Glutamatergic neuron (in vitro differentiated cells): ENCODE measurements at regions not wholly inside any gene's neighbourhood (a gene's known extent, or its start where the extent isn't known, plus 50 kb on each side); places are given as distances from the start of the nearest gene placed in this dataset.

Source experiments
- DNase-seq: peaks from one replicate; pipeline ENCODE4 v3.0.0; 2022
- H3K27ac Mint-ChIP-seq: one replicate; pipeline ENCODE4 v1.8.0; 2020; ENCODE audit warnings: mild to moderate bottlenecking, mixed read lengths, inconsistent platforms; ENCODE audit not compliant: unreplicated experiment
- H3K27me3 Mint-ChIP-seq: one replicate; pipeline ENCODE4 v1.8.0; 2020; ENCODE audit warnings: mild to moderate bottlenecking, moderate library complexity, mixed read lengths, inconsistent platforms; ENCODE audit not compliant: unreplicated experiment
- H3K36me3 Mint-ChIP-seq: one replicate; pipeline ENCODE4 v1.8.0; 2020; ENCODE audit warnings: mild to moderate bottlenecking, mixed read lengths, inconsistent platforms; ENCODE audit not compliant: unreplicated experiment
- H3K4me1 Mint-ChIP-seq: one replicate; pipeline ENCODE4 v1.8.0; 2020; ENCODE audit warnings: mild to moderate bottlenecking, low read depth, mixed read lengths, inconsistent platforms; ENCODE audit not compliant: unreplicated experiment
- H3K4me3 Mint-ChIP-seq: one replicate; pipeline ENCODE4 v1.8.0; 2020; ENCODE audit warnings: mild to moderate bottlenecking, mixed read lengths, inconsistent platforms; ENCODE audit not compliant: unreplicated experiment
- H3K9me3 Mint-ChIP-seq: one replicate; pipeline ENCODE4 v1.8.0; 2020; ENCODE audit warnings: mild to moderate bottlenecking, moderate library complexity, mixed read lengths, inconsistent platforms; ENCODE audit not compliant: unreplicated experiment
- CTCF ChIP-seq: fragments of 200-600 bp; sonication (generic); IDR thresholded peaks from one replicate; pipeline ENCODE4 v1.5.0; 2021; ENCODE audit not compliant: partially characterized antibody, unreplicated experiment

- no peak for TF ChIP-seq CTCF
- no peak for DNase-seq
- H3K4me3 Mint-ChIP-seq = no peak overlapping the region
Measured at GRCh38 chr7:131222171-131222570, 105.5 kb upstream of the MKLN1 start.

GRCh38 chr7:131223151-131223550, 104.5 kb upstream of the MKLN1 start:
- no peak overlapping the region for H3K4me3 Mint-ChIP-seq
- H3K27me3 Mint-ChIP-seq = peaks cover 1% of the 10 kb centered on the region
- H3K27ac Mint-ChIP-seq = no peak overlapping the region
- H3K4me1 Mint-ChIP-seq = peaks cover 6% of the 10 kb centered on the region
- no peak for DNase-seq
- peaks cover 6% of the 10 kb centered on the region for H3K9me3 Mint-ChIP-seq
- TF ChIP-seq CTCF = no peak
- H3K36me3 Mint-ChIP-seq = no peaks in the 10 kb centered on the region

More at GRCh38 chr7:131222171-131222570, 105.5 kb upstream of the MKLN1 start:
- Mint-ChIP-seq H3K4me1 (peaks cover 6% of the 10 kb centered on the region), H3K27me3 (peaks cover 1% of the 10 kb centered on the region), H3K9me3 (peaks cover 6% of the 10 kb centered on the region), H3K27ac (no peak overlapping the region), H3K36me3 (no peaks in the 10 kb centered on the region)

- peaks cover 6% of the 10 kb centered on the region for H3K4me1 Mint-ChIP-seq
- H3K4me3 Mint-ChIP-seq = no peak overlapping the region
- H3K9me3 Mint-ChIP-seq = peaks cover 6% of the 10 kb centered on the region
- TF ChIP-seq CTCF = no peak
- DNase-seq = no peak
- H3K27me3 Mint-ChIP-seq = peaks cover 1% of the 10 kb centered on the region
- no peaks in the 10 kb centered on the region for H3K36me3 Mint-ChIP-seq
- peak overlapping the region; percentile 66 for H3K27ac Mint-ChIP-seq
Measured at GRCh38 chr7:131224996-131225395, 102.7 kb upstream of the MKLN1 start.

- H3K4me3 Mint-ChIP-seq = no peak overlapping the region
- peak; percentile 28 for DNase-seq
- H3K27me3 Mint-ChIP-seq = peaks cover 1% of the 10 kb centered on the region
- H3K27ac Mint-ChIP-seq = peak overlapping the region; percentile 72
- TF ChIP-seq CTCF = no peak
- peaks cover 6% of the 10 kb centered on the region for H3K4me1 Mint-ChIP-seq
- peaks cover 6% of the 10 kb centered on the region for H3K9me3 Mint-ChIP-seq
- no peaks in the 10 kb centered on the region for H3K36me3 Mint-ChIP-seq
Measured at GRCh38 chr7:131225619-131226513, 101.8 kb upstream of the MKLN1 start.

- Mint-ChIP-seq H3K4me3 (no peak overlapping the region), H3K9me3 (peaks cover 6% of the 10 kb centered on the region), H3K36me3 (no peaks in the 10 kb centered on the region), H3K27me3 (peaks cover 1% of the 10 kb centered on the region), H3K4me1 (peaks cover 6% of the 10 kb centered on the region), H3K27ac (peak overlapping the region; percentile 72)
- no peak for TF ChIP-seq CTCF
- no peak for DNase-seq
Measured at GRCh38 chr7:131226514-131226865, 101.2 kb upstream of the MKLN1 start.
